ENCODE measurements at regions not wholly inside any gene's neighbourhood (a gene's known extent, or its start where the extent isn't known, plus 50 kb on each side); places are given as distances from the start of the nearest gene placed in this dataset.

DNA sequence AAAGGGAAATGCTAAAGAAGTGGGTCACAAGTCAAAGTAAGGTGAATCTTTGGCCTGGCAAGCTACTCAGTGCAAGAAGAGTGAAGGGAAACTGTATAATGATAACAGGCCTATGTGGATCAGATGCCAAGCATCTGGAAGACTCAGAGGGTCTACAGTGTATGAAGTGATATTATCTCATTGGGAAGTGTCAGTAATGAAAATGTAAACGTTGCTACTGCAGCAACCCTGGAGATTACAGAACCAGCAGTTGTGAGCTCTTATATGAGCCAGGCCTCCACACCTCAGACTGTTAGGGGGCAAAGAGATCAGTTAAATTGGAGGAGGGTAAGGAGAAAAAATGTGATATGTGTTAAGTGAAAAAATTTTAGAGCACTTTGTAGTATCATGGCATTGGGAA lies 195.4 kb upstream of the DPH6 start:
- H3K4me1 ChIP-seq = no peaks in the 10 kb centered on the region
- 71% methylated on average over 1 of the region's 1 CpG; no CpG with 5 or more reads in 1 of the 2 donors for WGBS, 2 donors (ENCODE audit: low coverage in 1 of 2)
- H3K27me3 ChIP-seq = no peaks in the 10 kb centered on the region
- H3K9me3 ChIP-seq = no peaks in the 10 kb centered on the region
- no peak overlapping the region for H3K27ac ChIP-seq
- TF ChIP-seq EP300 (IDR thresholded peaks at IDR 0.05) = no peak
- TF ChIP-seq POLR2A (IDR thresholded peaks at IDR 0.05) = no peak
- no peak for TF ChIP-seq POLR2AphosphoS5 (IDR thresholded peaks at IDR 0.05)
- TF ChIP-seq, protein P1, sequence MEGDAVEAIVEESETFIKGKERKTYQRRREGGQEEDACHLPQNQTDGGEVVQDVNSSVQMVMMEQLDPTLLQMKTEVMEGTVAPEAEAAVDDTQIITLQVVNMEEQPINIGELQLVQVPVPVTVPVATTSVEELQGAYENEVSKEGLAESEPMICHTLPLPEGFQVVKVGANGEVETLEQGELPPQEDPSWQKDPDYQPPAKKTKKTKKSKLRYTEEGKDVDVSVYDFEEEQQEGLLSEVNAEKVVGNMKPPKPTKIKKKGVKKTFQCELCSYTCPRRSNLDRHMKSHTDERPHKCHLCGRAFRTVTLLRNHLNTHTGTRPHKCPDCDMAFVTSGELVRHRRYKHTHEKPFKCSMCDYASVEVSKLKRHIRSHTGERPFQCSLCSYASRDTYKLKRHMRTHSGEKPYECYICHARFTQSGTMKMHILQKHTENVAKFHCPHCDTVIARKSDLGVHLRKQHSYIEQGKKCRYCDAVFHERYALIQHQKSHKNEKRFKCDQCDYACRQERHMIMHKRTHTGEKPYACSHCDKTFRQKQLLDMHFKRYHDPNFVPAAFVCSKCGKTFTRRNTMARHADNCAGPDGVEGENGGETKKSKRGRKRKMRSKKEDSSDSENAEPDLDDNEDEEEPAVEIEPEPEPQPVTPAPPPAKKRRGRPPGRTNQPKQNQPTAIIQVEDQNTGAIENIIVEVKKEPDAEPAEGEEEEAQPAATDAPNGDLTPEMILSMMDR (IDR thresholded peaks at IDR 0.05) = no peak
- no peak for ATAC-seq
- H3K4me3 ChIP-seq = no peak overlapping the region
- H3K36me3 ChIP-seq = no peaks in the 10 kb centered on the region

DNA sequence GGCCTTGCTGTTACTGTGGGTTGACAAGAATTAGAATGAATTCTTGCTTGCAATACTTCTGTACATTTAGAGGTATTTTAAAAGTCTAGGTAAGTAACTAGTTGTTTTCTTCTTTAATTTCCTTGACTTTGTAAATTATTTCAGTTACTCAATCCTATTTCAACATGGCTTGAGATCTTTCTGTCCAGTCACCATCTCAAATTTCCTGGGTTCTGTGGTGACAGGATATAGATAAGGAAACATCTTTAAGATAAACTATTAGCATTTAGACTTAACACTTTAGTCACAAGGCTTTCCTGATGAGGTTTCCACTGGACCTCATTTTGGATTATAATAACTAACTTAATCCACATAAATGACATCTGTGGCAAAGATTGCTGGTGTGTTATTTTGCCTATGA lies 195.9 kb upstream of the DPH6 start:
- TF ChIP-seq, protein P1 (IDR thresholded peaks at IDR 0.05) = no peak
- Histone ChIP-seq H3K4me1 (no peaks in the 10 kb centered on the region), H3K36me3 (no peaks in the 10 kb centered on the region), H3K4me3 (no peak overlapping the region), H3K9me3 (no peaks in the 10 kb centered on the region), H3K27ac (no peak overlapping the region), H3K27me3 (no peaks in the 10 kb centered on the region)
- no peak for ATAC-seq

GRCh38 chr15:35743321-35743720 lies 197.4 kb upstream of the DPH6 start:
- WGBS, 2 donors (ENCODE audit: low coverage in 1 of 2) = 80% methylated on average over 1 of the region's 1 CpG
- TF ChIP-seq, protein P1 (IDR thresholded peaks at IDR 0.05) = no peak
- TF ChIP-seq POLR2AphosphoS5 (IDR thresholded peaks at IDR 0.05) = no peak
- TF ChIP-seq POLR2A (IDR thresholded peaks at IDR 0.05) = no peak
- no peak for TF ChIP-seq EP300 (IDR thresholded peaks at IDR 0.05)
- H3K9me3 ChIP-seq = no peaks in the 10 kb centered on the region
- no peaks in the 10 kb centered on the region for H3K36me3 ChIP-seq
- ATAC-seq = no peak
- no peaks in the 10 kb centered on the region for H3K4me1 ChIP-seq
- no peak overlapping the region for H3K4me3 ChIP-seq
- H3K27ac ChIP-seq = no peak overlapping the region
- no peaks in the 10 kb centered on the region for H3K27me3 ChIP-seq

- no peak for TF ChIP-seq EP300 (IDR thresholded peaks at IDR 0.05)
- no peak for TF ChIP-seq POLR2A (IDR thresholded peaks at IDR 0.05)
- TF ChIP-seq, protein P1 (IDR thresholded peaks at IDR 0.05) = no peak
- TF ChIP-seq POLR2AphosphoS5 (IDR thresholded peaks at IDR 0.05) = no peak
- H3K27ac ChIP-seq = no peak overlapping the region
- H3K4me3 ChIP-seq = no peak overlapping the region
- H3K4me1 ChIP-seq = peaks cover 0 to 2% (median 0%) of the 10 kb centered on the region in 3 donors
- no peaks in the 10 kb centered on the region for H3K27me3 ChIP-seq
- ATAC-seq = no peak
- no peaks in the 10 kb centered on the region for H3K9me3 ChIP-seq
- H3K36me3 ChIP-seq = no peaks in the 10 kb centered on the region
Observed at GRCh38 chr15:35746121-35746520, 200.2 kb upstream of the DPH6 start.

GRCh38 chr15:35748105-35748504 lies 202.1 kb upstream of the DPH6 start:
- no peak overlapping the region for H3K4me3 ChIP-seq
- no peaks in the 10 kb centered on the region for H3K36me3 ChIP-seq
- no peak for ATAC-seq
- H3K27ac ChIP-seq = no peak overlapping the region
- peaks cover 0 to 19% (median 0%) of the 10 kb centered on the region in 3 donors for H3K4me1 ChIP-seq
- no peaks in the 10 kb centered on the region for H3K27me3 ChIP-seq
- 94 to 100% methylated on average over 3 to 5 of the region's 5 CpGs for WGBS, 2 donors (ENCODE audit: low coverage in 1 of 2)
- no peaks in the 10 kb centered on the region for H3K9me3 ChIP-seq
- TF ChIP-seq POLR2A (IDR thresholded peaks at IDR 0.05) (no peak), POLR2AphosphoS5 (IDR thresholded peaks at IDR 0.05) (no peak), EP300 (IDR thresholded peaks at IDR 0.05) (no peak)
- TF ChIP-seq, protein P1 (IDR thresholded peaks at IDR 0.05) = no peak

All from gastroesophageal sphincter (tissue), 4 donors.